SKM-1 treated with dmso at 0.1 percent for 144 hours (cell line): ENCODE measurements at regions not wholly inside any gene's neighbourhood (a gene's known extent, or its start where the extent isn't known, plus 50 kb on each side); places are given as distances from the start of the nearest gene placed in this dataset.
A peak's percentile ranks its signal among the peaks of the same experiment; 100 is the strongest.
"Not testable (repeated sequence)": the region's sequence is repeated elsewhere in the genome, so short reads cannot be mapped to it uniquely, and the experiment has no call there.

Experiments used
- DNase-seq: peaks from one replicate; lab custom pipeline; 2025; ENCODE audit not compliant: unreplicated experiment; lab: John Stamatoyannopoulos, UW

DNA sequence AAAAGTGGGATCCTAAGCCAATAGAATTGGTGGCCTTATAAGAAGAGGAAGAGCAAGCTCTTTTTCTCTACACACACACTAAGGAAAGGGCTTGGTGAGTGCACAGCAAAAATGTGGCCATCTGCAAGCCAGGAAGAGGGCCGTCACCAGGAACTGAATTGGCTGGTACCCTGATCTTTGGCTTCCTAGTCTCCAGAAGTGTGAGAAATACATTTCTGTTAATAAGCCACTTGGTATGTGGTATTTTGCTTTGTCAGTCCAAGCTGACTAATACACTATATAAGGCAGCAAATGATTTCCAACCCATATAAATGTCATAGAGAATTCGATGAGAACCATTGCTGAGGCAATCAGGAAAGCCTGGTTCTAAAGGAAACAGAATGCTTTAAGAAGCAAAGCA, 816.3 kb upstream of the SEMA6D start:
- DNase-seq: no peak

DNA sequence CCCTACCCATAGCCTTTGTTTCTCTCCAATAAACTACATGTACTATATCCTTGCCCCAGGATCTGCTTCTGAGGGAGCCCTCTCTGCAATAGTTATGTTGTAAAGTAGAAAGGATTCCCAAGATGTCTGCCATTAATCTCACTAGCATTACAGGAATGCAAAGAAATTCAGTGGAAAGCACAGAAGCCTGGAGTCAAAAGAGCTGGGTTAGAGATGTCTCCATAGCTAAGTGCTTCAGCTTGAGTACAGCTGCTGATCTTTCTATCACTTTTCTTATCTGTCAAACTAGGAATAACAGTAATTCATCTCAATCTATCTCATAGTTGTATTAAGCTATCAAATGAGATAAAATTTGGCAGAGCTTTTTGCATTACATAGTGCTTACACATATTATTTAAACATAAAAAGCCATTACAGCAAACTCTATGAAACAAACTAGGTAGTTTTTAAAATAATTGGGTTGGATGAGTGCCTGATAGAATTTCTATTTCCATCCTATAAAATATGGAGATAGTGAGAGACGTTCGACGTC, 799.5 kb upstream of the SEMA6D start:
- no peak for DNase-seq

DNA sequence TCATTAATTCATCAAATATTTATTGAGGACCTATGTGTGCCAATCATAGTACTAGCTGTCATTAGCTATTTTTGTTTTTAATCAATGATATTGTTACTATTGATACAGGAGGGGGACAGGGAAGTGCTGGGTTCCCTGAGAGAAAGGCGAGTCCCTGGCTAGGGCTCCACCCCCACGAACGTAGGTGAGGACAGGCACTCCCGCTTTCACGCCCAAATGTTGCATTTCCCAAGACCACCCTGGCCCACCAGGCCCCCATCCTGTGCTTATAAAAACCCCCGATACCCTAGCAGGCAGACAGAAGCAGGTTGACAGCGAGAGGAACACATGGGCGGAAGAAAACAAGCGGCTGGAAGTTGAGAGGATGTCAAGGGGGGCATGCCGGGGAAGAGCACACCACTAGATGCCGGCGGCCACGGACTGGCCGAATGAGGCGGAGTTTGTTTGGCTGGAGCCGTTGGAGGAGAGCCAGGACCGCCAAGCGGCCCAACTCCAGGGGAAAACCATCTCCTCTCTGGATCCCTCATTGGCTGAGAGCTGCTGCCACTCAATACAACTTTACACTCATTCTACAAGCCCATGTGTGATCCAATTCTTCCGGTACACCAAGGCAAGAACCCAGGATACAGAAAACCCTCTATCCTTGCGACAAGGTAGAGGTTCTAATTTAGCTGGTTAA, 798.7 kb upstream of the SEMA6D start:
- no peak for DNase-seq

- DNase-seq: no peak
Measured at GRCh38 chr15:46921891-46922290, 795.4 kb upstream of the SEMA6D start.

DNA sequence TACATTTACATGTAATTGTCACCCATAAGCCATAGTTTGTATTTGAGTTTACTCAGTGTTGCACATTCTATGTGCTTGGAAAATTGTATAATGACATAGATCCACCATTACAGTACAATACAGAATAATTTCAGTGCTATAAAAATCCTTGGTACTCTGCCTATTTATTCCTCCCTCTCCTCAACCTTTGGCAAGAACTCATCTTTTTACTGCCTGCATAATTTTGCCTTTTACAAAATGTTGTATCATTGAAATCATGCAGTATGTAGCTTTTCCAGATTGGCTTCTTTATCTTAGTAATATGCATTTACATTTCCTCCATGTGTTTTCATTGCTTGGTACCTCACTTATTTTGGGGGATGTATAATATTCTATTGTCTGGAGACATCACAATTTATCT, 786.9 kb upstream of the SEMA6D start:
- DNase-seq: no peak

- no peak for DNase-seq
Measured at GRCh38 chr15:46933332-46933731, 784.0 kb upstream of the SEMA6D start.

DNA sequence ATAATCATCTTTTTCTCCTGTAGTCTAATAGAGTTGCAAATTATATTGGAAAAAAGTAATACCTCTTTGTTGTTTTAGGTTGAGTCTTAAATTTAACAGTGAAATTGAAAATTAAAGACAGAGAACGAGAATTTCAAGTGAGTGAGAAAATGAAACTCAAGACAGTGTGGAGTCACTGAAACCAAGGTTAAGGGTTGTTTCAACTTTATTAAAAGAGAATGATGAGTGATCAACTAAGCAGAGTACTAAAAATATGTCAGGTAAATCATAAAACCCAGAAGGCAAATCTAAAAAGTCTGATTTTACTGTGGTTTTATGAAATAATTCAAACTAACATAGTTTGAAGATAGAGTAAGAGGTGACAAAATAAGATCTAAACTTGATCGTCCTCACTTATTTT, 782.5 kb upstream of the SEMA6D start:
- DNase-seq: no peak

- DNase-seq: no peak
Measured at GRCh38 chr15:46938169-46938568, 779.1 kb upstream of the SEMA6D start.

DNA sequence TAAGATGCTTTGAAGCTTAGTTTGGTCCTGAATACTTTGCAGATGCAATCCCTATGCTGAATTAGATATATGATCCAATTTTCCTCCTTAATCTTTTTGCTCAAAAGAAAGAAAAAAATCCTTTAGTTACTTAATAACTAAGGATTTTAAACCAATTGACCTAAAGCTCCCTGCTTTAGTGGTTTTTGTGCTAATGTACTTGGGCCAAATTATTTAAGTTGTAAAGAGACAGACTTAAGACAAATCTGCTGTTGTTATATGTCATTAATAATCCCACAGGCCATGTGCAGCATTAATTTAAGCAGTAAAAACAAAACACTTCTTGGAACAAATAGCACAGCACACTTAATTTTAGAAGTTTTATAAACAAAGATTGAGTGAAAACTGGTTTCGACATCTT, 776.1 kb upstream of the SEMA6D start:
- DNase-seq: no peak

DNA sequence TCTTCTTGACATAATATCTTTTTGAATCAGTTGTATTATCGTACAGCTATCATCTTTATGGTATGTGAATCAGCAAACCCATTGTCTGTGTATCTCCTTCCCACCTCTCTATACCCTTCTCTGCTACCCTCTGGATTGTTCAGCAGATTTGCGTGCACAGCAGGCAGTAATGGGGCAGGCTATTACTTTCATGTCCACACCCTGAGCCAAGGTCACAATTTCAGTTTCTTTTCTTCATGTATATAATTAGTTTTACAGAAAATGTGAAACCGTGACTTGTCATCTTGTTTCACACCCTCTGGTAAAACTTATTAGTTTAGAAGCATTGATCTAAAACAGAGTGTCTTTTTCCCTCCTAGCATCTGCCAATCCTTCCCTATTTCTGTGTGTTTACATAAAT, 770.4 kb upstream of the SEMA6D start:
- no peak for DNase-seq

GRCh38 chr15:46955576-46955975, 761.7 kb upstream of the SEMA6D start:
- no peak for DNase-seq

DNA sequence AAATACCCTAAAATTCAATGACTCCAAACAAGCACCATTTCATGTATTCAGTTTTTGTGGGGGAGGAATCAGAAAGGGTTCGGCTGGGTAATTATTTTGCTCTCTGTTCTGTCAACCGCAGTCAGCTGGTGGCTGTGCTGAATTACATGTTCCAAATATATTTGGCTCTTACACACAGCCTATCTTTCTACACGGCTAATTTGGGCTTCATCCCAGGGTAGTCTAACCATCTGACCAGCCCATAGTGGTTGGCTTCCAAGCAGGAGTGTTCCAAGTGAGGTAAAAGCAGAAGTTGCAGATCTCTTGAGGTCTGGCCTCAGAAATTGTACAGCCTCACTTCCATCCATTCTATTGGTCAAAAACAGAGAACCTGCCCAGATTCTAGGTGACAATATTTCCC, 760.8 kb upstream of the SEMA6D start:
- no peak for DNase-seq

- DNase-seq: no peak
Measured at GRCh38 chr15:46956881-46957280, 760.4 kb upstream of the SEMA6D start.

DNA sequence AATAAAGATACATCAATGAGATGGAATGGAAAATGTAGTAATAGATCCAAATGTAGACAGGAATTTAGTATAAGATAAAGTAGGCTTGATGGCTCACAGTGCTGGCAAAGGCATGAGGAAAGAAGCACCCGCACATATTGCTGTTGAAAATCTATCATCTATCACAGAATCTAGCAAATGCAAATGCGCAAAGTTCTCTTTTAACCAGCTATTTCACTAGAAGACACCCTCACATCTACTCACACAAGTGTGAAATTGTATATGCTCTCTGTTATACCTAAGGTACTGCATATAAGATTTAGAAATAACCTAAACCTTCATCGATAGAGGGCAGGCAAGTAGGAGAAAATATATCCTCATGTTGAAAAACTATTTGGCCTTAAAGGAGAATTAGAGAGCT, 756.7 kb upstream of the SEMA6D start:
- no peak for DNase-seq

DNA sequence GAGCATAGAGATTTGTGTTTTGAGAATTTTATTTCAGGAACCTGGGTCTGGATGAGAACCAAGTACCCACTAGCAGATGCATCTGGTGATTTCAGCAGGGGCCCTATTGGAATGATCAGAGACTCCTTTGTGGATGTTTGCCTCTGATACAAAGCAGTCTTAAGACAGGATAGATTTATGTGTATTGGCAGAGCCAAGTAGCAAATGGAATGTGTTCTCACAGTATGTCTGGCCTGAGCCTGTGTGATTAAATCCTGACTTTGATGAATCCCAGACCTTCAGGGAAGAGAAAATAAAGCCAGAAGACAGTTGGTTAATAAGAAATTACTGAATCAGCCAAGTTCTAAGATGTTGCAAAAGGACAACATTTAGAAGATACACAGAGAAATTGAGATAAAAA, 755.5 kb upstream of the SEMA6D start:
- DNase-seq: no peak

GRCh38 chr15:46988055-46988454, 729.2 kb upstream of the SEMA6D start:
- DNase-seq: not testable (repeated sequence)

GRCh38 chr15:46996359-46996758, 720.9 kb upstream of the SEMA6D start:
- DNase-seq: no peak

DNA sequence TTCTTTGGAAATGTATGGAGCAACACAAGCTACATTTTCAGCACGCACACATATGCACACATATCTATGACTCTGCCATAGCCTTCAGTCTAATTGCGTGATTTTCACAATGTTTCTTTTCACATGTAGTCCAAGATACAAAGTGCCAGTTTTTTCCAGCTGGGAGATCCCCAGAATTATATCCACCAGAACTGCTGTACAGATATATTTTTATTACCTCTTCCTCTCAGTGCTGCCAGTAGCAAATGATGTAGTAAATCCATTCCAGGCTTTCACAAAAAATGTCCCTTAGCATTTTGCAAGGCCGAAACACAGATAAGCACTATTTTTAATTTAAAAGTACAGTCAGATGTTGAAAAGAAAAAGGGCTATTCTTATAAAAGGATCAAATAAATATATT, 719.8 kb upstream of the SEMA6D start:
- DNase-seq: no peak

- no peak for DNase-seq
Measured at GRCh38 chr15:47003568-47003967, 713.7 kb upstream of the SEMA6D start.

DNA sequence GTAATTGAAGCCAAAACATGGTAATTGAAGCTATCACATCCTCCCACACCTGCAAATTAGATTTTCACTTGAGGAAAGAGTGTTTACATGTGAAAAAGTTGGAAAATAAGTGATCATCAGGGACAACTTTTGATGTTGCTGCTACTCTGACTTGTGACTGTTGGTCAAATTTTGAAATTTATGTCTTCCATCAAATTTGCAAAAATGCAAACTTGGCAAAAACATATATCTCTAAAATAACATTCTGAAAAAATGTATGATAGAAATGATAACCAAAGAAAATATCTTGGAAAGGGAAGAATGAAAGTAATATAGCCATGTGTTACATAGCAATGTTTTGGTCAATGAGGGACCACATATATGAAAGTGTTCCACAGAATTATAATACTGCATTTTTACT, 703.9 kb upstream of the SEMA6D start:
- DNase-seq: no peak

- DNase-seq: peak; percentile 8
Measured at GRCh38 chr15:47027322-47027946, 689.9 kb upstream of the SEMA6D start.

- no peak for DNase-seq
Measured at GRCh38 chr15:47035475-47036406, 681.6 kb upstream of the SEMA6D start.
